ENCODE measurements at regions not wholly inside any gene's neighbourhood (a gene's known extent, or its start where the extent isn't known, plus 50 kb on each side); places are given as distances from the start of the nearest gene placed in this dataset.
"Not testable (repeated sequence)": the region's sequence is repeated elsewhere in the genome, so short reads cannot be mapped to it uniquely, and the experiment has no call there.

DNA sequence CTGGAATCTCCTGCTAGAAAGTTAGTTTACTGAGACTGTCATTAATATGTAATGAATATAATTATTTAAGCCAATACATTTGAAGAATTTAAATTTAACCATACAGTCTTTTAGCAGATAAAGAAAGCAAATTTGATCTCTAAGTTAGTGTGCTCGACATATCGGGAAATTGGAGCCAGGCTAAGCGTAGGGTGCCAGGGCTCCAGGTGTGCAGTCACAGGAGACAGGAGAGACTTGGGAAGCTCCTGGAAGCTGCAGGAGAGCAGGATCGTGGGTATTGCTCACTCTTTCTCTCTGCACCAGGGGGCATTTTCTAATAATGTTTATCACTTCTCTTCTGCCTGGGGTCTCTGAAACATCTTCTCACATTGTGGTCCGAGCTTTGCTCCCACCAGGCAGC lies 342.0 kb upstream of the ANKRD30A start:
- H3K4me3 ChIP-seq (replicated peaks; ENCODE audit: low read depth, low read length): no peak overlapping the region
- no peak for DNase-seq (ENCODE audit: low read depth)
- TF ChIP-seq, protein P1, sequence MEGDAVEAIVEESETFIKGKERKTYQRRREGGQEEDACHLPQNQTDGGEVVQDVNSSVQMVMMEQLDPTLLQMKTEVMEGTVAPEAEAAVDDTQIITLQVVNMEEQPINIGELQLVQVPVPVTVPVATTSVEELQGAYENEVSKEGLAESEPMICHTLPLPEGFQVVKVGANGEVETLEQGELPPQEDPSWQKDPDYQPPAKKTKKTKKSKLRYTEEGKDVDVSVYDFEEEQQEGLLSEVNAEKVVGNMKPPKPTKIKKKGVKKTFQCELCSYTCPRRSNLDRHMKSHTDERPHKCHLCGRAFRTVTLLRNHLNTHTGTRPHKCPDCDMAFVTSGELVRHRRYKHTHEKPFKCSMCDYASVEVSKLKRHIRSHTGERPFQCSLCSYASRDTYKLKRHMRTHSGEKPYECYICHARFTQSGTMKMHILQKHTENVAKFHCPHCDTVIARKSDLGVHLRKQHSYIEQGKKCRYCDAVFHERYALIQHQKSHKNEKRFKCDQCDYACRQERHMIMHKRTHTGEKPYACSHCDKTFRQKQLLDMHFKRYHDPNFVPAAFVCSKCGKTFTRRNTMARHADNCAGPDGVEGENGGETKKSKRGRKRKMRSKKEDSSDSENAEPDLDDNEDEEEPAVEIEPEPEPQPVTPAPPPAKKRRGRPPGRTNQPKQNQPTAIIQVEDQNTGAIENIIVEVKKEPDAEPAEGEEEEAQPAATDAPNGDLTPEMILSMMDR (IDR thresholded peaks at IDR 0.05; ENCODE audit: low read length, missing control alignments): no peak

DNA sequence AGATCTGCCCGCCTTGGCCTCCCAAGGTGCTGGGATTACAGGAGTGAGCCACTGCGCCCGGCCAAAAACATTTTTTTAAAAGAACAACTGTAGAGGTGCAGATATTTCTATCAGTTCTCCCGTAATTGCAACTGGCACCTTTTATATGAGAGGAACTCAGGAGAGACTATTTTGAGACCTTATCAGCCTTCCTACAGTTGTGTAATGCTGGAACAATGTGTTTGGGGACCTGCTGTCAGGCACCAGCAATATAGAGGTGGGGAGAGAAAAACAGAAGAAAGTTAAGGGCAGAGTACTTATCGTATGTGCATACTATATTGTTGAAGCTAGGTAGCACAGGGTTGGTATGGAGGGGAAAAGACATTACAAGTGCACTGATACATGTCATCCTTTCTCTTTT lies 343.8 kb upstream of the ANKRD30A start:
- H3K4me3 ChIP-seq (replicated peaks; ENCODE audit: low read depth, low read length): no peak overlapping the region
- DNase-seq (ENCODE audit: low read depth): no peak
- TF ChIP-seq, protein P1 (IDR thresholded peaks at IDR 0.05; ENCODE audit: low read length, missing control alignments): no peak

DNA sequence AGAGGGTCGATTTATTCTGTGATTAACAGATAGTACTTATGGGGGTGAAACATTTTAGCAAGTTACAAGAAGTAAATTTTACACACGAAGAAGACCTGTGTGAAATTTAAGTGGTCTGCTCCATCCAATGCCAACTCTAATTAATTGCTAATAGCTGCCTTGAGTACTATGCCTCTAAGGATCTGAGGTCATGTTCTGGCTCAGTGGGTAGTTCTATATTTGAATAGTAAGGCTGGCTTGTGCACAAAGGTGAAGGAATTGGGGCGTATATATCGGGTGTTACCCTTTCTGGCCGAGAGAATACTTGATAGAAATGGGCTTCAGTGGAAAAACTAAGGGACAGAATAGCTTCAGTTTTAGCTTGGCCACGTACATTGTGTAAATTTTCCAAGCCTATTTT lies 345.2 kb upstream of the ANKRD30A start:
- no peak overlapping the region for H3K4me3 ChIP-seq (replicated peaks; ENCODE audit: low read depth, low read length)
- TF ChIP-seq, protein P1 (IDR thresholded peaks at IDR 0.05; ENCODE audit: low read length, missing control alignments): no peak
- DNase-seq (ENCODE audit: low read depth): no peak

DNA sequence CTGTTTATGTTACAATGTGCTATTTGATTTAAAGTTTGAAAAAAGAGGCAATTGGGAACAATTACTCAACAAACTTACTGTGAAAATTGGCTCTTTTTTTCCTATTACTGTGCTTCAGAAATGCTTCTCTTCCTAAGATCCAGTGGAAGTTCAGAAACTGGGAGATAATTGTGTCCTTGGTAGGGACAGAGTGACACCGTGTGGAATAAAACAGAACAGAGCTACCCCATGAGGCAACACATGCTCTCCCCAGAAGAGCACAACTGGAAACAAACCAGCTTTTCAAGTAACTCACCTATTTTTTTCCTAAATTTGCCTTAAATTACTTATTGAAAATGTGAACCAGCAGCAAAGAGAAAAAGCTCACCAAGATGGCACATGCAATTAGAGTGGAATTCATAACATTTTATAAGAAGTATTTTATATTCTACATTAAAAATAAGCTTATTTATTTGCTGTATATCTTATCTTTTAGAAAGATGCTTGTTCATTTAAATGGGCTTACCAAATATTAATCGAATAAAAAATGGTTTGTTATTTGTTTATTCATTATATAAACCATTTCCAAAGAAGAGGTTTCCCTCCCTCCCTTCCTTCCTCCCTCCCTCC lies 346.1 kb upstream of the ANKRD30A start:
- TF ChIP-seq, protein P1 (IDR thresholded peaks at IDR 0.05; ENCODE audit: low read length, missing control alignments): peak; percentile 79
- peak; percentile 87 for DNase-seq (ENCODE audit: low read depth)
- H3K4me3 ChIP-seq (replicated peaks; ENCODE audit: low read depth, low read length): no peak overlapping the region

DNA sequence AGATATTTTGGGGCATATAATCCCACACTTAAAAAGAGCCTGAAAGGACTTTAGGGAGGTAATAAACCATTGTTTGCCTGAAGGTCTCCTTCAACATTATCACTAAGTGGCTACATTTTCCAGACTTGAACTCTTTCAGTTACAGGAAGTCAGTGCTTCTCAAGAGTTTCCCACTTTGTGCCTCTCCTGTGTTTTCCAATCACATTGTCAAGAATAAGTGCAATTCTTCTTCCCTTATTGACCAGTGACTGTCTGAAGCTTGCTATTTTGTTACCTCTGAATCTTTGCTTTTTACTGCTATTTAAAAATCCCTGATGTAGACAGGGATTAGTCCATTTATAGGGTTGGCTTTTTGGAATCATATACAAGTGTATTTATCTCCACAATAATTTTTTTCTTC lies 346.7 kb upstream of the ANKRD30A start:
- H3K4me3 ChIP-seq (replicated peaks; ENCODE audit: low read depth, low read length): no peak overlapping the region
- DNase-seq (ENCODE audit: low read depth): no peak
- TF ChIP-seq, protein P1 (IDR thresholded peaks at IDR 0.05; ENCODE audit: low read length, missing control alignments): no peak

DNA sequence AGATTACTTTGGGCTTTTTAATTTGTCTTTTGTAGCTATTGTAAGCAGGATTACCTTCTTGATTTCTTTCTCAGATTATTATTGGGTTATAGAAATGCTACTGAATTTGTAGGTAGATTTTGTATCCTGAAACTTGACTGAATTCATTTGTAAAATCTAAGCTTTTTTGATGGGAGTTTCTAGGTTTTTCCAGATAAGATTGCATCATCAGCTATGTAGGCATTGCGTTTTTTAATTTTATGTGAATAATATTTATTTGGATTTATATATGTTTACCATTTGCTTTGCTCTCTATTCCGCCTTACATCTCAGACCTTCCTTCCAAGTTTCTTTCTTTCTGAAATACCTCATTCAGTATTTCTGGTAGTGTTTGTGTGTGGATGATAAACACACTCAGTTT lies 351.7 kb upstream of the ANKRD30A start:
- H3K4me3 ChIP-seq (replicated peaks; ENCODE audit: low read depth, low read length): no peak overlapping the region
- TF ChIP-seq, protein P1 (IDR thresholded peaks at IDR 0.05; ENCODE audit: low read length, missing control alignments): no peak
- no peak for DNase-seq (ENCODE audit: low read depth)

DNA sequence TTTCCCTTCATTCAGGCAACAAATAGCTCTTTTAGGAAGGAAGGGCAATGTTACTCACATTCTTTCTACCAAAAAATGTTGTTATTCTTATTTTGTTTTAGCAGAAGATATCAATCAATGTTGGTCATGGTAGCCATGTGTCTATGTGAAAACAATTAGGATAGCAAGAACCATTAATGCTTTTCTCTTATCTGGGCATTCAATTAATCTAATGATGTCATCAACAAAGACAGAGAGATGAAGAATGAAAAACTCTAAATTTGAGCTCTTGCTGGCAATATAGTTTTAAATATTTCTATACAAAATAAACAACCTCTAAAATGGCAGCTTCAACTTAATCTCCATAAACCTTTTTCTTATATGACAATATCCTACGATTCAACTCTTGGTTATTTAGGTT lies 353.7 kb upstream of the ANKRD30A start:
- TF ChIP-seq, protein P1 (IDR thresholded peaks at IDR 0.05; ENCODE audit: low read length, missing control alignments): no peak
- H3K4me3 ChIP-seq (replicated peaks; ENCODE audit: low read depth, low read length): no peak overlapping the region
- no peak for DNase-seq (ENCODE audit: low read depth)

DNA sequence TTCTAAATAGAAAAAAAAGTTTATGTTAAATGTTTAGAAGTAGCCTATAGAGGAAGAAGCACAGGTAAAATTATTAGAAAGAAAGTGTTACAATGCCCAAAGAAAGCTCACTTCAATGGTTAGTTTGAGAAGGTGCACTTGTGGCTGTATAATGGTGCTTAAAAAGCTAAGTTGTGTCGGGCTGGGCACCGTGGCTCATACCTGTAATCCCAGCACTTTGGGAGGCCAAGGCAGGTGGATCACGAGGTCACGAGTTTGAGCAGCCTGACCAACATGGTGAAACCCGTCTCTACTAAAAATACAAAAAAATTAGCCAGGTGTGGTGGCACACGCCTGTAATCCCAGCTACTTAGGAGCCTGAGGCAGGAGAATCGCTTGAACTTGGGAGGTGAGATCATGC lies 355.7 kb upstream of the ANKRD30A start:
- DNase-seq (ENCODE audit: low read depth); H3K4me3 ChIP-seq (replicated peaks; ENCODE audit: low read depth, low read length): not testable (repeated sequence)
